GM03348 (cell line): ENCODE measurements at regions not wholly inside any gene's neighbourhood (a gene's known extent, or its start where the extent isn't known, plus 50 kb on each side); places are given as distances from the start of the nearest gene placed in this dataset.

Experiments used
- DNase-seq: peaks from one replicate; pipeline ENCODE4 v3.0.0; 2012; ENCODE audit warnings: low spot score

DNA sequence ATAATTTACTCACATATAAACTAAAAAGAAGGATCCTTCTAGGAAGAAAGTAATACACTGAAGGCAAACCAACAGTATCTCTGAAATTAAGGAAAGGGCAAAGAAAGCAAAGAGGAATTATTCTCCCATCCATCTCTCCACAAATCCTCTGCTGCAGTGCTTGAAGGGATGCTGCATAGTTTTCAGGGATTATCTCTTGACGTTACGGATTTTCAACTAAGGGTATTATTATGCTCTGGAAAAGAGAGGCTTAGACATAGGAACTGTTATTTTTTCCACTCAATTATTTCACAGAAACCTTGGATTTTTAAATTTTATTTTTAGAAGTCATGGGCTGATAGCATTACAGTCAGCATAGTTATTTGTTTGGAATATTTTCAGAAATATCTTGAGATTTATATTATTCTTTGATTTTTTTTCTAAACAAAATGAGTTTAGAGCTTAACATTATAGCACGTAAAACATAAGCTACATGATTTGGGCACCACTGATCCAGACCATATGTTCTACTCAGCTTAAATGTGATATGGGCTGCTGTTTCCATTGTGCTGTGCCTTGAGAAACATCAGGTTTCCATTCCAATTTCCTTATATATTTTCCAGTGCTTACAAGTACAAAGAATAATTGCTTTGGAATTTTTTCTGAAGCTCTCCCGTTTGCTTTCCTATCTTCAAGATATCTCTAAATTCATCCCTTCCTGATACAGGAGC, 57.9 kb upstream of the DCN start:
- DNase-seq, result no peak

DNA sequence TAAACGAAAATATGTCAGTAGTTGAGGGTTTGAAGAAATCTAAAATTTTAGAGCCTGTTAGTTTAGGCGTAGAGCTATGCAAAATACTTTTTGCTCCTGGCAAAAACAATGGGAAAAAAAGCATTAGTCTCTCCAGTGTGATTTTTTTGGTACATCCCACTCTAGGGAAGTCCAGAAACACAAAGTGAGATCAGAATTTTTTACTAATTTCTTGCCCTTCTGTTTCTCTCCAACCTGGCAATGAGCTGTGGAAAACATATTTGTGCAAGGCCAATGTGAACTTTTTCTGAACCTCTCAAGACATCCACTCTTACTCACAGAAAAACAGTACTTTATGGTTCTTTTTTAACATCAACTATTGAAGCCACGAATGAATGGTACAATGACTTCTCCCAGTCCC, 56.9 kb upstream of the DCN start:
- DNase-seq, result no peak
